HCEC 1CT (cell line): ENCODE measurements at regions not wholly inside any gene's neighbourhood (a gene's known extent, or its start where the extent isn't known, plus 50 kb on each side); places are given as distances from the start of the nearest gene placed in this dataset.
"Not testable (repeated sequence)": the region's sequence is repeated elsewhere in the genome, so short reads cannot be mapped to it uniquely, and the experiment has no call there.

Source experiments
- DNase-seq: peaks from one replicate; pipeline ENCODE4 v3.0.0-alpha.2; 2017

- DNase-seq, result no peak
Observed at GRCh38 chr5:118146824-118147223, 841.5 kb downstream of the DTWD2 start.

GRCh38 chr5:118144540-118144939 is 843.8 kb downstream of the DTWD2 start:
- DNase-seq, result no peak

- no peak for DNase-seq
Observed at GRCh38 chr5:118139361-118139760, 849.0 kb downstream of the DTWD2 start.

GRCh38 chr5:118126159-118126558 is 862.2 kb downstream of the DTWD2 start:
- peak; percentile 16 for DNase-seq

GRCh38 chr5:118125687-118126086 is 862.7 kb downstream of the DTWD2 start:
- DNase-seq, result no peak

- DNase-seq, result no peak
Observed at GRCh38 chr5:118121258-118121657, 867.1 kb downstream of the DTWD2 start.

GRCh38 chr5:118115791-118116190 is 872.6 kb downstream of the DTWD2 start:
- DNase-seq, result no peak

- DNase-seq, result no peak
Observed at GRCh38 chr5:118111956-118112355, 876.4 kb downstream of the DTWD2 start.

- not testable (repeated sequence) for DNase-seq
Observed at GRCh38 chr5:118107246-118107645, 881.1 kb downstream of the DTWD2 start.

- no peak for DNase-seq
Observed at GRCh38 chr5:118098716-118099115, 889.6 kb downstream of the DTWD2 start.

- no peak for DNase-seq
Observed at GRCh38 chr5:118095115-118095514, 893.2 kb downstream of the DTWD2 start.

- no peak for DNase-seq
Observed at GRCh38 chr5:118088448-118088847, 899.9 kb downstream of the DTWD2 start.

- no peak for DNase-seq
Observed at GRCh38 chr5:118076490-118076889, 911.9 kb downstream of the DTWD2 start.

GRCh38 chr5:118070041-118070440 is 918.3 kb downstream of the DTWD2 start:
- no peak for DNase-seq

- DNase-seq, result no peak
Observed at GRCh38 chr5:118069452-118069851, 918.9 kb downstream of the DTWD2 start.

- DNase-seq, result no peak
Observed at GRCh38 chr5:118068886-118069285, 919.5 kb downstream of the DTWD2 start.

- DNase-seq, result not testable (repeated sequence)
Observed at GRCh38 chr5:118063836-118064235, 924.5 kb downstream of the DTWD2 start.

GRCh38 chr5:118060833-118061232 is 927.5 kb downstream of the DTWD2 start:
- DNase-seq, result no peak

GRCh38 chr5:118052503-118052902 is 935.8 kb downstream of the DTWD2 start:
- no peak for DNase-seq

- no peak for DNase-seq
Observed at GRCh38 chr5:118044169-118044568, 944.2 kb downstream of the DTWD2 start.

GRCh38 chr5:118043531-118043930 is 944.8 kb downstream of the DTWD2 start:
- DNase-seq, result no peak

GRCh38 chr5:118042076-118042475 is 946.3 kb downstream of the DTWD2 start:
- no peak for DNase-seq

GRCh38 chr5:118040496-118040895 is 947.9 kb downstream of the DTWD2 start:
- no peak for DNase-seq

- DNase-seq, result no peak
Observed at GRCh38 chr5:118033686-118034338, 954.5 kb downstream of the DTWD2 start.

- no peak for DNase-seq
Observed at GRCh38 chr5:118029807-118030206, 958.5 kb downstream of the DTWD2 start.
